DMS153 treated with DMSO at 0.1 percent for 48 hours (cell line): ENCODE measurements at regions not wholly inside any gene's neighbourhood (a gene's known extent, or its start where the extent isn't known, plus 50 kb on each side); places are given as distances from the start of the nearest gene placed in this dataset.
"Not testable (repeated sequence)": the region's sequence is repeated elsewhere in the genome, so short reads cannot be mapped to it uniquely, and the experiment has no call there.

ENCODE experiments used
- DNase-seq: peaks from one replicate; lab custom pipeline; 2025; ENCODE audit not compliant: unreplicated experiment; lab: John Stamatoyannopoulos, UW

GRCh38 chr6:142016666-142017065, 116.1 kb upstream of the GJE1 start:
- not testable (repeated sequence) for DNase-seq

- DNase-seq, result not testable (repeated sequence)
Observed at GRCh38 chr6:142015463-142015862, 117.3 kb upstream of the GJE1 start.

- no peak for DNase-seq
Observed at GRCh38 chr6:142015011-142015410, 117.7 kb upstream of the GJE1 start.

- no peak for DNase-seq
Observed at GRCh38 chr6:142014515-142014914, 118.2 kb upstream of the GJE1 start.

- DNase-seq, result no peak
Observed at GRCh38 chr6:142013875-142014495, 118.7 kb upstream of the GJE1 start.

- DNase-seq, result no peak
Observed at GRCh38 chr6:142013287-142013686, 119.4 kb upstream of the GJE1 start.

- DNase-seq, result no peak
Observed at GRCh38 chr6:142011775-142012174, 121.0 kb upstream of the GJE1 start.

GRCh38 chr6:142011156-142011555, 121.6 kb upstream of the GJE1 start:
- no peak for DNase-seq

GRCh38 chr6:142009647-142010046, 123.1 kb upstream of the GJE1 start:
- no peak for DNase-seq

- no peak for DNase-seq
Observed at GRCh38 chr6:142008781-142009180, 123.9 kb upstream of the GJE1 start.

- no peak for DNase-seq
Observed at GRCh38 chr6:142008016-142008735, 124.5 kb upstream of the GJE1 start.

- no peak for DNase-seq
Observed at GRCh38 chr6:142005021-142005420, 127.7 kb upstream of the GJE1 start.

GRCh38 chr6:142002825-142003405, 129.8 kb upstream of the GJE1 start:
- DNase-seq, result no peak

GRCh38 chr6:141996823-141997222, 135.9 kb upstream of the GJE1 start:
- DNase-seq, result no peak

- no peak for DNase-seq
Observed at GRCh38 chr6:141992109-141992508, 140.6 kb upstream of the GJE1 start.

- DNase-seq, result no peak
Observed at GRCh38 chr6:141990840-141991239, 141.9 kb upstream of the GJE1 start.

GRCh38 chr6:141989706-141989959, 143.1 kb upstream of the GJE1 start:
- no peak for DNase-seq

GRCh38 chr6:141988954-141989705, 143.6 kb upstream of the GJE1 start:
- peak; percentile 44 for DNase-seq

- no peak for DNase-seq
Observed at GRCh38 chr6:141988327-141988726, 144.4 kb upstream of the GJE1 start.

GRCh38 chr6:141986457-141986856, 146.3 kb upstream of the GJE1 start:
- DNase-seq, result no peak

GRCh38 chr6:141981190-141981589, 151.5 kb upstream of the GJE1 start:
- DNase-seq, result no peak

- no peak for DNase-seq
Observed at GRCh38 chr6:141977782-141978181, 154.9 kb upstream of the GJE1 start.
